GM21447 (cell line): ENCODE measurements at regions not wholly inside any gene's neighbourhood (a gene's known extent, or its start where the extent isn't known, plus 50 kb on each side); places are given as distances from the start of the nearest gene placed in this dataset.

Experiments used
- ATAC-seq: cut with Tn5 transposase; IDR thresholded peaks from one replicate; pipeline ENCODE4 v1.9.1; 2021; ENCODE audit not compliant: unreplicated experiment

- ATAC-seq = no peak
These were observed 368.0 kb downstream of the SLC4A3 start for GRCh38 chr2:219995399-219995798.

GRCh38 chr2:219995991-219996765, 368.7 kb downstream of the SLC4A3 start:
- ATAC-seq = no peak

- ATAC-seq = no peak
These were observed 370.0 kb downstream of the SLC4A3 start for GRCh38 chr2:219997341-219997851.

- no peak for ATAC-seq
These were observed 370.7 kb downstream of the SLC4A3 start for GRCh38 chr2:219998107-219998506.

- no peak for ATAC-seq
These were observed 371.3 kb downstream of the SLC4A3 start for GRCh38 chr2:219998714-219999227.

GRCh38 chr2:220000080-220000479, 372.6 kb downstream of the SLC4A3 start:
- ATAC-seq = no peak

- ATAC-seq = no peak
These were observed 373.2 kb downstream of the SLC4A3 start for GRCh38 chr2:220000586-220000985.

GRCh38 chr2:220001751-220002150, 374.3 kb downstream of the SLC4A3 start:
- ATAC-seq = no peak

- no peak for ATAC-seq
These were observed 374.8 kb downstream of the SLC4A3 start for GRCh38 chr2:220002251-220002650.

GRCh38 chr2:220002699-220003098, 375.3 kb downstream of the SLC4A3 start:
- ATAC-seq = no peak

- ATAC-seq = no peak
These were observed 377.9 kb downstream of the SLC4A3 start for GRCh38 chr2:220005362-220005761.

GRCh38 chr2:220006152-220006621, 378.8 kb downstream of the SLC4A3 start:
- no peak for ATAC-seq

- no peak for ATAC-seq
These were observed 384.4 kb downstream of the SLC4A3 start for GRCh38 chr2:220011859-220012258.

- no peak for ATAC-seq
These were observed 387.5 kb downstream of the SLC4A3 start for GRCh38 chr2:220014961-220015360.

- ATAC-seq = no peak
These were observed 388.1 kb downstream of the SLC4A3 start for GRCh38 chr2:220015576-220015975.

GRCh38 chr2:220025207-220025606, 397.8 kb downstream of the SLC4A3 start:
- ATAC-seq = no peak

GRCh38 chr2:220029013-220029412, 401.6 kb downstream of the SLC4A3 start:
- no peak for ATAC-seq

- ATAC-seq = no peak
These were observed 406.1 kb downstream of the SLC4A3 start for GRCh38 chr2:220033546-220033945.

GRCh38 chr2:220034426-220035130, 407.1 kb downstream of the SLC4A3 start:
- ATAC-seq = no peak

- ATAC-seq = no peak
These were observed 409.0 kb downstream of the SLC4A3 start for GRCh38 chr2:220036431-220036830.

GRCh38 chr2:220040346-220040745, 412.9 kb downstream of the SLC4A3 start:
- no peak for ATAC-seq

GRCh38 chr2:220041447-220041846, 414.0 kb downstream of the SLC4A3 start:
- no peak for ATAC-seq
